ENCODE measurements at regions not wholly inside any gene's neighbourhood (a gene's known extent, or its start where the extent isn't known, plus 50 kb on each side); places are given as distances from the start of the nearest gene placed in this dataset.

DNA sequence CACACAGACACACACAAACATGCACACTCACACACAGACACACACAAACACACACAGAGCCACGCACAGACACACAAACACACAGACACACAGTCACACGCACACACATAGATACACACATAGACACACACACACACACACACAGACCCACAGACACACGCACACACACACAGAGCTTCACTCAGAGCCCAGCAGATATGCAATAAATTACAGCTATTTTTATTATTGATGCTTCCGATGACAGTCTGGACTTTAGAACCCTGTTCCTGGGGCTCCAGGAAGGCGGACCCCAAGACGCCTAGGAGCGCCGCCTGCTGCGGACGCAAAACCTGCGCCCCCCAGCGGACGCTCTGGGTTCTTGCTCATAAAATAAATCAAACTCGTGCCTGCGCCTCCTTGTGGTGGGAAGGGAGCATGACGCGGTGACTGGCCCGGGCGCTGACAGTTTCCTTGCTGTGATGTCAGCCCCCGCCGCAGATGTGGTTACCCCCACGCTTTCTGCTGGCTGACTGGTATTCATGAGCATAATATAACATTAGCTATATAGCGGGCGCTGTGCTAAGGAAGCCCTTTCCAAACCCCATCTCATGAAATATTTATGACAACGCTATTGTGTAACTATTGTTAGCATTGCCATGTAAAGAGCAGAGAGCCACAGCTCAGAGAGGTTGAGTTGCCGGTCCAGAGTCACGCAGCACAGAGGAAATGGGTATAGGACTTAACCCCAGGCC lies 64.4 kb upstream of the TM9SF2 start (continued):
- TF ChIP-seq FOXK2 (IDR thresholded peaks at IDR 0.05), result no peak
- TF ChIP-seq ESRRA (IDR thresholded peaks at IDR 0.05; ENCODE audit: low read length), result 0 out of 2 replicates have a peak, but pooled peaks have one; percentile 27
- no peak for TF ChIP-seq GABPA (IDR thresholded peaks at IDR 0.05; ENCODE audit: low read depth)
- no peak for TF ChIP-seq USF2 (IDR thresholded peaks at IDR 0.05; ENCODE audit: borderline replicate concordance, low read depth, low read length)
- TF ChIP-seq, protein P1, sequence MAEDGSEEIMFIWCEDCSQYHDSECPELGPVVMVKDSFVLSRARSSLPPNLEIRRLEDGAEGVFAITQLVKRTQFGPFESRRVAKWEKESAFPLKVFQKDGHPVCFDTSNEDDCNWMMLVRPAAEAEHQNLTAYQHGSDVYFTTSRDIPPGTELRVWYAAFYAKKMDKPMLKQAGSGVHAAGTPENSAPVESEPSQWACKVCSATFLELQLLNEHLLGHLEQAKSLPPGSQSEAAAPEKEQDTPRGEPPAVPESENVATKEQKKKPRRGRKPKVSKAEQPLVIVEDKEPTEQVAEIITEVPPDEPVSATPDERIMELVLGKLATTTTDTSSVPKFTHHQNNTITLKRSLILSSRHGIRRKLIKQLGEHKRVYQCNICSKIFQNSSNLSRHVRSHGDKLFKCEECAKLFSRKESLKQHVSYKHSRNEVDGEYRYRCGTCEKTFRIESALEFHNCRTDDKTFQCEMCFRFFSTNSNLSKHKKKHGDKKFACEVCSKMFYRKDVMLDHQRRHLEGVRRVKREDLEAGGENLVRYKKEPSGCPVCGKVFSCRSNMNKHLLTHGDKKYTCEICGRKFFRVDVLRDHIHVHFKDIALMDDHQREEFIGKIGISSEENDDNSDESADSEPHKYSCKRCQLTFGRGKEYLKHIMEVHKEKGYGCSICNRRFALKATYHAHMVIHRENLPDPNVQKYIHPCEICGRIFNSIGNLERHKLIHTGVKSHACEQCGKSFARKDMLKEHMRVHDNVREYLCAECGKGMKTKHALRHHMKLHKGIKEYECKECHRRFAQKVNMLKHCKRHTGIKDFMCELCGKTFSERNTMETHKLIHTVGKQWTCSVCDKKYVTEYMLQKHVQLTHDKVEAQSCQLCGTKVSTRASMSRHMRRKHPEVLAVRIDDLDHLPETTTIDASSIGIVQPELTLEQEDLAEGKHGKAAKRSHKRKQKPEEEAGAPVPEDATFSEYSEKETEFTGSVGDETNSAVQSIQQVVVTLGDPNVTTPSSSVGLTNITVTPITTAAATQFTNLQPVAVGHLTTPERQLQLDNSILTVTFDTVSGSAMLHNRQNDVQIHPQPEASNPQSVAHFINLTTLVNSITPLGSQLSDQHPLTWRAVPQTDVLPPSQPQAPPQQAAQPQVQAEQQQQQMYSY (CRISPR knock-in tag; IDR thresholded peaks at IDR 0.05), result no peak
- no peak for TF ChIP-seq NR2C2 (IDR thresholded peaks at IDR 0.05; ENCODE audit: borderline replicate concordance, control insufficient read depth, insufficient read length, low read depth)
- TF ChIP-seq PAX8 (IDR thresholded peaks at IDR 0.05), result no peak
- TF ChIP-seq SMC3 (IDR thresholded peaks at IDR 0.05; ENCODE audit: borderline replicate concordance, low read length), result peak; percentile 100
- peak; percentile 77; the same call in 1 of the 2 replicates for TF ChIP-seq SIN3A (IDR thresholded peaks at IDR 0.05; ENCODE audit: low read depth, low read length)
- peak; percentile 70; the same call in 1 of the 2 replicates for TF ChIP-seq MEF2A (IDR thresholded peaks at IDR 0.05; ENCODE audit: insufficient read depth, low read depth, low read length)
- no peak for TF ChIP-seq RCOR1 (conservative IDR thresholded peaks at IDR 0.05; ENCODE audit: low read depth, low read length)
- peak; percentile 47; the same call in 1 of the 2 replicates for TF ChIP-seq ZBED1 (IDR thresholded peaks at IDR 0.05; ENCODE audit: borderline replicate concordance)
- TF ChIP-seq, protein P2, sequence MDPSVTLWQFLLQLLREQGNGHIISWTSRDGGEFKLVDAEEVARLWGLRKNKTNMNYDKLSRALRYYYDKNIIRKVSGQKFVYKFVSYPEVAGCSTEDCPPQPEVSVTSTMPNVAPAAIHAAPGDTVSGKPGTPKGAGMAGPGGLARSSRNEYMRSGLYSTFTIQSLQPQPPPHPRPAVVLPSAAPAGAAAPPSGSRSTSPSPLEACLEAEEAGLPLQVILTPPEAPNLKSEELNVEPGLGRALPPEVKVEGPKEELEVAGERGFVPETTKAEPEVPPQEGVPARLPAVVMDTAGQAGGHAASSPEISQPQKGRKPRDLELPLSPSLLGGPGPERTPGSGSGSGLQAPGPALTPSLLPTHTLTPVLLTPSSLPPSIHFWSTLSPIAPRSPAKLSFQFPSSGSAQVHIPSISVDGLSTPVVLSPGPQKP (IDR thresholded peaks at IDR 0.05; ENCODE audit: low read depth, low read length), result peak; percentile 34; the same call in 1 of the 2 replicates
- TF ChIP-seq, protein P3, sequence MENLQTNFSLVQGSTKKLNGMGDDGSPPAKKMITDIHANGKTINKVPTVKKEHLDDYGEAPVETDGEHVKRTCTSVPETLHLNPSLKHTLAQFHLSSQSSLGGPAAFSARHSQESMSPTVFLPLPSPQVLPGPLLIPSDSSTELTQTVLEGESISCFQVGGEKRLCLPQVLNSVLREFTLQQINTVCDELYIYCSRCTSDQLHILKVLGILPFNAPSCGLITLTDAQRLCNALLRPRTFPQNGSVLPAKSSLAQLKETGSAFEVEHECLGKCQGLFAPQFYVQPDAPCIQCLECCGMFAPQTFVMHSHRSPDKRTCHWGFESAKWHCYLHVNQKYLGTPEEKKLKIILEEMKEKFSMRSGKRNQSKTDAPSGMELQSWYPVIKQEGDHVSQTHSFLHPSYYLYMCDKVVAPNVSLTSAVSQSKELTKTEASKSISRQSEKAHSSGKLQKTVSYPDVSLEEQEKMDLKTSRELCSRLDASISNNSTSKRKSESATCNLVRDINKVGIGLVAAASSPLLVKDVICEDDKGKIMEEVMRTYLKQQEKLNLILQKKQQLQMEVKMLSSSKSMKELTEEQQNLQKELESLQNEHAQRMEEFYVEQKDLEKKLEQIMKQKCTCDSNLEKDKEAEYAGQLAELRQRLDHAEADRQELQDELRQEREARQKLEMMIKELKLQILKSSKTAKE (IDR thresholded peaks at IDR 0.05; ENCODE audit: low read depth, poor library complexity, severe bottlenecking), result peak; percentile 77
- TF ChIP-seq MTA3 (IDR thresholded peaks at IDR 0.05; ENCODE audit: borderline replicate concordance, low read length), result no peak
- TF ChIP-seq KLF5 (IDR thresholded peaks at IDR 0.05; ENCODE audit: partially characterized antibody), result peak; percentile 85
- TF ChIP-seq ZNF687 (IDR thresholded peaks at IDR 0.05), result peak; percentile 57; the same call in 1 of the 2 replicates
- TF ChIP-seq ZNF24 (IDR thresholded peaks at IDR 0.05), result 0 out of 2 replicates have a peak, but pooled peaks have one; percentile 19

Measured in GM12878 (cell line).